A549 (cell line): ENCODE measurements at regions not wholly inside any gene's neighbourhood (a gene's known extent, or its start where the extent isn't known, plus 50 kb on each side); places are given as distances from the start of the nearest gene placed in this dataset.

Source experiments
- CHD2 ChIP-seq: fragments of 150-350 bp; IDR thresholded peaks from 2 replicates; pipeline ENCODE4 v1.6.1; 2014; ENCODE audit warnings: low read length; ENCODE audit not compliant: partially characterized antibody
- EHF ChIP-seq: fragments of 250-450 bp; sonication (Bioruptor Pico); IDR thresholded peaks from 2 replicates; pipeline ENCODE4 v1.5.0; 2020; ENCODE audit warnings: mild to moderate bottlenecking
- POLR2A ChIP-seq: IDR thresholded peaks from 2 replicates; pipeline ENCODE4 v1.6.1; 2012; ENCODE audit warnings: mild to moderate bottlenecking, low read length
- RNF2 ChIP-seq: fragments of 200-600 bp; sonication (generic); IDR thresholded peaks from 2 replicates; pipeline ENCODE4 v1.6.1; 2016; ENCODE audit warnings: low read depth, mild to moderate bottlenecking, antibody characterized with exemption, moderate library complexity, borderline replicate concordance
- TF ChIP-seq, protein P1 (sequence below): fragments of >200 bp; sonication (Bioruptor Twin); formaldehyde crosslinking; IDR thresholded peaks from 3 replicates; pipeline ENCODE4 v1.5.1; 2016

- TF ChIP-seq, protein P1, sequence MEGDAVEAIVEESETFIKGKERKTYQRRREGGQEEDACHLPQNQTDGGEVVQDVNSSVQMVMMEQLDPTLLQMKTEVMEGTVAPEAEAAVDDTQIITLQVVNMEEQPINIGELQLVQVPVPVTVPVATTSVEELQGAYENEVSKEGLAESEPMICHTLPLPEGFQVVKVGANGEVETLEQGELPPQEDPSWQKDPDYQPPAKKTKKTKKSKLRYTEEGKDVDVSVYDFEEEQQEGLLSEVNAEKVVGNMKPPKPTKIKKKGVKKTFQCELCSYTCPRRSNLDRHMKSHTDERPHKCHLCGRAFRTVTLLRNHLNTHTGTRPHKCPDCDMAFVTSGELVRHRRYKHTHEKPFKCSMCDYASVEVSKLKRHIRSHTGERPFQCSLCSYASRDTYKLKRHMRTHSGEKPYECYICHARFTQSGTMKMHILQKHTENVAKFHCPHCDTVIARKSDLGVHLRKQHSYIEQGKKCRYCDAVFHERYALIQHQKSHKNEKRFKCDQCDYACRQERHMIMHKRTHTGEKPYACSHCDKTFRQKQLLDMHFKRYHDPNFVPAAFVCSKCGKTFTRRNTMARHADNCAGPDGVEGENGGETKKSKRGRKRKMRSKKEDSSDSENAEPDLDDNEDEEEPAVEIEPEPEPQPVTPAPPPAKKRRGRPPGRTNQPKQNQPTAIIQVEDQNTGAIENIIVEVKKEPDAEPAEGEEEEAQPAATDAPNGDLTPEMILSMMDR, result no peak
- no peak for TF ChIP-seq RNF2
- no peak for TF ChIP-seq POLR2A
- TF ChIP-seq CHD2, result no peak
- no peak for TF ChIP-seq EHF (CRISPR knock-in tag)
These were observed 100.0 kb downstream of the LSM5 start for GRCh38 chr7:32390210-32390609.
